ENCODE measurements at regions not wholly inside any gene's neighbourhood (a gene's known extent, or its start where the extent isn't known, plus 50 kb on each side); places are given as distances from the start of the nearest gene placed in this dataset.
A peak's percentile ranks its signal among the peaks of the same experiment; 100 is the strongest.

- no peak for DNase-seq
Observed at GRCh38 chr20:57794600-57795341, 85.0 kb upstream of the PMEPA1 start.

- DNase-seq = no peak
Observed at GRCh38 chr20:57794036-57794435, 84.2 kb upstream of the PMEPA1 start.

GRCh38 chr20:57793421-57793820 lies 83.6 kb upstream of the PMEPA1 start:
- DNase-seq = no peak

GRCh38 chr20:57792386-57793080 lies 82.7 kb upstream of the PMEPA1 start:
- no peak for DNase-seq

GRCh38 chr20:57791966-57792365 lies 82.2 kb upstream of the PMEPA1 start:
- no peak for DNase-seq

- no peak for DNase-seq
Observed at GRCh38 chr20:57791178-57791962, 81.6 kb upstream of the PMEPA1 start.

- no peak for DNase-seq
Observed at GRCh38 chr20:57790176-57790575, 80.4 kb upstream of the PMEPA1 start.

- peak; percentile 18 for DNase-seq
Observed at GRCh38 chr20:57788936-57789613, 79.3 kb upstream of the PMEPA1 start.

- peak; percentile 24 for DNase-seq
Observed at GRCh38 chr20:57787990-57788781, 78.4 kb upstream of the PMEPA1 start.

GRCh38 chr20:57787151-57787989 lies 77.6 kb upstream of the PMEPA1 start:
- peak; percentile 36 for DNase-seq

GRCh38 chr20:57786304-57786932 lies 76.6 kb upstream of the PMEPA1 start:
- DNase-seq = peak; percentile 12

- DNase-seq = peak; percentile 16
Observed at GRCh38 chr20:57785720-57786119, 75.9 kb upstream of the PMEPA1 start.

GRCh38 chr20:57785061-57785460 lies 75.2 kb upstream of the PMEPA1 start:
- peak; percentile 16 for DNase-seq

GRCh38 chr20:57783956-57784837 lies 74.4 kb upstream of the PMEPA1 start:
- DNase-seq = peak; percentile 20

- no peak for DNase-seq
Observed at GRCh38 chr20:57783196-57783595, 73.4 kb upstream of the PMEPA1 start.

- DNase-seq = peak; percentile 45
Observed at GRCh38 chr20:57782631-57783041, 72.8 kb upstream of the PMEPA1 start.

- DNase-seq = peak; percentile 7
Observed at GRCh38 chr20:57781901-57782300, 72.1 kb upstream of the PMEPA1 start.

GRCh38 chr20:57780906-57781305 lies 71.1 kb upstream of the PMEPA1 start:
- no peak for DNase-seq

GRCh38 chr20:57780398-57780797 lies 70.6 kb upstream of the PMEPA1 start:
- peak; percentile 34 for DNase-seq
